CD14-positive monocyte (primary cell): ENCODE measurements at regions not wholly inside any gene's neighbourhood (a gene's known extent, or its start where the extent isn't known, plus 50 kb on each side); places are given as distances from the start of the nearest gene placed in this dataset.

Experiments used
- DNase-seq, 3 donors: peaks; one replicate each; pipeline ENCODE4 v3.0.0-alpha.2; 2011 to 2022
- H2AFZ ChIP-seq: 2 replicates; pipeline ENCODE4 v1.6.0; 2012; ENCODE audit warnings: mild to moderate bottlenecking, low read depth, low read length, inconsistent platforms; ENCODE audit not compliant: insufficient read depth, poor library complexity, severe bottlenecking
- H3K27ac ChIP-seq, 2 donors: 1 replicate in 1 of 2; 2 replicates in 1 of 2; pipeline ENCODE4 v1.5.1; 2012 to 2013; ENCODE audit warnings: low read length in 2 of 2, control low read depth in 1 of 2, inconsistent platforms in 1 of 2, low read depth in 1 of 2, mild to moderate bottlenecking in 1 of 2
- H3K27me3 ChIP-seq, 2 donors: one replicate each; pipeline versions ENCODE4 v1.6.0 to v1.6.1; 2011 to 2013; ENCODE audit warnings: low read length in 2 of 2; ENCODE audit not compliant: control insufficient read depth in 2 of 2, insufficient read depth in 2 of 2
- H3K36me3 ChIP-seq, 2 donors: replicated peaks in 1 of 2; 1 replicate in 1 of 2; 2 replicates in 1 of 2; pipeline versions ENCODE4 v1.5.1 to v1.6.1; 2012 to 2013; ENCODE audit warnings: low read length in 2 of 2, control low read depth in 1 of 2, inconsistent platforms in 1 of 2, mild to moderate bottlenecking in 1 of 2; ENCODE audit not compliant: insufficient read depth in 2 of 2, control insufficient read depth in 1 of 2
- H3K4me1 ChIP-seq, 2 donors: 1 replicate in 1 of 2; 2 replicates in 1 of 2; pipeline versions ENCODE4 v1.5.1 to v1.6.1; 2012 to 2013; ENCODE audit warnings: low read length in 2 of 2, control low read depth in 1 of 2, inconsistent platforms in 1 of 2, mild to moderate bottlenecking in 1 of 2, moderate library complexity in 1 of 2; ENCODE audit not compliant: insufficient read depth in 2 of 2, control insufficient read depth in 1 of 2
- H3K4me2 ChIP-seq: replicated peaks from 2 replicates; pipeline ENCODE3; 2012; ENCODE audit warnings: low read length, moderate library complexity, mild to moderate bottlenecking; ENCODE audit not compliant: poor library complexity, severe bottlenecking; ENCODE audit errors: extremely low read depth
- H3K4me3 ChIP-seq, 3 experiments: fragments of 200-600 bp in 1 of 3; sonication (generic) in 1 of 3; replicated peaks in 1 of 3; 1 replicate in 2 of 3; 2 replicates in 1 of 3; pipeline ENCODE4 v1.5.1; 2011 to 2013; ENCODE audit warnings: low read length in 3 of 3, mild to moderate bottlenecking in 3 of 3, control low read depth in 2 of 3, low read depth in 2 of 3, inconsistent platforms in 1 of 3, moderate library complexity in 1 of 3
- H3K79me2 ChIP-seq: 2 replicates; pipeline ENCODE4 v1.6.0; 2012; ENCODE audit warnings: mild to moderate bottlenecking, control low read depth, inconsistent platforms, low read length, moderate library complexity; ENCODE audit not compliant: insufficient read depth
- H3K9ac ChIP-seq: 2 replicates; pipeline ENCODE4 v1.6.0; 2017; ENCODE audit warnings: low read length, mild to moderate bottlenecking; ENCODE audit not compliant: insufficient read depth, poor library complexity, severe bottlenecking
- H3K9me3 ChIP-seq, 2 donors: replicated peaks in 1 of 2; 1 replicate in 1 of 2; 2 replicates in 1 of 2; pipeline versions ENCODE4 v1.5.1 to v1.6.1; 2012 to 2013; ENCODE audit warnings: low read length in 2 of 2, control low read depth in 1 of 2; ENCODE audit not compliant: control insufficient read depth in 1 of 2, insufficient read depth in 1 of 2
- H4K20me1 ChIP-seq: 2 replicates; pipeline ENCODE4 v1.6.0; 2012; ENCODE audit warnings: mild to moderate bottlenecking, low read length, control low read depth, moderate library complexity; ENCODE audit not compliant: insufficient read depth
- H3K27ac Mint-ChIP-seq, 7 donors: one replicate each; pipeline ENCODE4 v1.8.0; 2020; ENCODE audit warnings: mild to moderate bottlenecking in 7 of 7, mixed read lengths in 7 of 7, moderate library complexity in 6 of 7, inconsistent platforms in 2 of 7
- H3K27me3 Mint-ChIP-seq, 3 donors: one replicate each; pipeline ENCODE4 v1.8.0; 2021 to 2022; ENCODE audit warnings: low read depth in 3 of 3, mild to moderate bottlenecking in 3 of 3, mixed read lengths in 3 of 3, moderate library complexity in 3 of 3, inconsistent platforms in 1 of 3
- H3K36me3 Mint-ChIP-seq, 2 donors: one replicate each; pipeline ENCODE4 v1.8.0; 2020; ENCODE audit warnings: mixed read lengths in 2 of 2, inconsistent platforms in 1 of 2, mild to moderate bottlenecking in 1 of 2
- H3K4me1 Mint-ChIP-seq: one replicate; pipeline ENCODE4 v1.8.0; 2020; ENCODE audit warnings: mild to moderate bottlenecking, mixed read lengths
- H3K4me3 Mint-ChIP-seq, 2 donors: one replicate each; pipeline ENCODE4 v1.8.0; 2020; ENCODE audit warnings: mild to moderate bottlenecking in 2 of 2, mixed read lengths in 2 of 2, moderate library complexity in 1 of 2
- H3K9me3 Mint-ChIP-seq, 7 donors: one replicate each; pipeline ENCODE4 v1.8.0; 2020 to 2022; ENCODE audit warnings: mixed read lengths in 7 of 7, mild to moderate bottlenecking in 6 of 7, moderate library complexity in 6 of 7, inconsistent platforms in 2 of 7
- WGBS: methylation state at CpG from one replicate; pipeline ENCODE4 v1.1.5; 2013; ENCODE audit warnings: missing lambda C conversion rate; ENCODE audit not compliant: insufficient coverage; 5-methylcytosine and 5-hydroxymethylcytosine counted together
- intact Hi-C, 2 donors: fragments of 100-400 bp; cut with micrococcal nuclease; formaldehyde crosslinking; loops; one replicate each; pipeline versions ENCODE4 v1.15.0 to v1.15.1; 2023
- TF ChIP-seq, protein P1 (sequence below): fragments of 200-600 bp; IDR thresholded peaks from one replicate; pipeline ENCODE4 v1.8.0; 2022; ENCODE audit warnings: antibody characterized with exemption, mild to moderate bottlenecking

DNA sequence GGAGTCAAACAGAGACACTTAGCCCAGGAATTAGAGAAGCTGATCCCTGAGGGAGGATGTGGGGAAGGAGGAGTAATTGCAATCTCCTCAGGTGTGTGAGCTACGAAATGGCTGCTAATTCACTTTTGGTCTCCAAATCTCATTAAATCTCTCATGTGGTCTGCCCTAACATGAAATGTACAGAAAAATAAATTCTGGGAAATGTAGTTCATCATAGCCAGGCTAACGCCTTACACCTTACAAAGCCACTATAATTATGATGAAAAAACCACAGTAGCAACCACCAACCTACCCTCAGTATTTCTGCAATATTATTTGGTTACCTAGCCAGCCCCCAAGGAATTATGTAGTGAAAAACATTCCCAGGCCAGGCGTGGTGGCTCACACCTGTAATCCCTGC is 354.0 kb downstream of the TMEM167A start:
- no peak overlapping the region for H3K9ac ChIP-seq
- no peak overlapping the region for H3K4me2 ChIP-seq
- TF ChIP-seq, protein P1, sequence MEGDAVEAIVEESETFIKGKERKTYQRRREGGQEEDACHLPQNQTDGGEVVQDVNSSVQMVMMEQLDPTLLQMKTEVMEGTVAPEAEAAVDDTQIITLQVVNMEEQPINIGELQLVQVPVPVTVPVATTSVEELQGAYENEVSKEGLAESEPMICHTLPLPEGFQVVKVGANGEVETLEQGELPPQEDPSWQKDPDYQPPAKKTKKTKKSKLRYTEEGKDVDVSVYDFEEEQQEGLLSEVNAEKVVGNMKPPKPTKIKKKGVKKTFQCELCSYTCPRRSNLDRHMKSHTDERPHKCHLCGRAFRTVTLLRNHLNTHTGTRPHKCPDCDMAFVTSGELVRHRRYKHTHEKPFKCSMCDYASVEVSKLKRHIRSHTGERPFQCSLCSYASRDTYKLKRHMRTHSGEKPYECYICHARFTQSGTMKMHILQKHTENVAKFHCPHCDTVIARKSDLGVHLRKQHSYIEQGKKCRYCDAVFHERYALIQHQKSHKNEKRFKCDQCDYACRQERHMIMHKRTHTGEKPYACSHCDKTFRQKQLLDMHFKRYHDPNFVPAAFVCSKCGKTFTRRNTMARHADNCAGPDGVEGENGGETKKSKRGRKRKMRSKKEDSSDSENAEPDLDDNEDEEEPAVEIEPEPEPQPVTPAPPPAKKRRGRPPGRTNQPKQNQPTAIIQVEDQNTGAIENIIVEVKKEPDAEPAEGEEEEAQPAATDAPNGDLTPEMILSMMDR = no peak
- no peaks in the 10 kb centered on the region for H3K36me3 ChIP-seq
- no peaks in the 10 kb centered on the region for H3K79me2 ChIP-seq
- H3K9me3 ChIP-seq = no peaks in the 10 kb centered on the region
- no peaks in the 10 kb centered on the region for H4K20me1 ChIP-seq
- H3K27me3 ChIP-seq = no peaks in the 10 kb centered on the region
- DNase-seq = no peak
- H3K4me1 ChIP-seq = no peaks in the 10 kb centered on the region
- intact Hi-C loops = no loop called here
- no peak overlapping the region for H3K4me3 ChIP-seq
- peaks cover 2% of the 10 kb centered on the region for H3K4me1 Mint-ChIP-seq
- H3K27me3 Mint-ChIP-seq = peaks cover 0 to 1% (median 0%) of the 10 kb centered on the region in 3 donors
- no peak overlapping the region for H2AFZ ChIP-seq
- no peaks in the 10 kb centered on the region for H3K36me3 Mint-ChIP-seq
- no peak overlapping the region for H3K27ac ChIP-seq
- no peak overlapping the region for H3K27ac Mint-ChIP-seq
- 100% methylated on average over 1 of the region's 3 CpGs for WGBS
- peaks cover 3 to 19% (median 7%) of the 10 kb centered on the region in 7 donors for H3K9me3 Mint-ChIP-seq
- no peak overlapping the region for H3K4me3 Mint-ChIP-seq

DNA sequence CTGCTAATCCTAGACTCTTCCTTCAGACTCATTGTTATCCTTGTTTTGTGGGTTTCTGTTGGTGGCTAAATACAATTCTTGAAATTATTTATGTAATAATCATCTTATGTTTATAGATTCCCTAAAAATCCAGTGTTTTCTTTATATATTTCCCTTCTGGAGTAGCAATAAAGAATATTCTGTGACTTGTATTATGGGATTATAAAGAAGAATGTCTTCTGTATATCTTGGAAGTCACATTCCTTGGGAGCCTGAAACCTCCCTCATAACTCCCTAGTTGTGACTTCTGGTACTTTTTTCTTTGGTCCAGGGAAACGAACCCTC is 356.1 kb downstream of the TMEM167A start:
- Histone ChIP-seq H3K79me2 (no peaks in the 10 kb centered on the region), H3K27ac (no peak overlapping the region), H2AFZ (no peak overlapping the region), H3K4me2 (no peak overlapping the region), H3K27me3 (no peaks in the 10 kb centered on the region), H3K4me1 (no peaks in the 10 kb centered on the region), H4K20me1 (no peaks in the 10 kb centered on the region), H3K9me3 (no peaks in the 10 kb centered on the region), H3K4me3 (no peak overlapping the region), H3K36me3 (no peaks in the 10 kb centered on the region), H3K9ac (no peak overlapping the region)
- peaks cover 0 to 1% (median 0%) of the 10 kb centered on the region in 3 donors for H3K27me3 Mint-ChIP-seq
- H3K4me1 Mint-ChIP-seq = peaks cover 2% of the 10 kb centered on the region
- WGBS = no CpG with 5 or more reads among the region's 1 CpG
- H3K4me3 Mint-ChIP-seq = no peak overlapping the region
- peaks cover 0 to 18% (median 4%) of the 10 kb centered on the region in 7 donors for H3K9me3 Mint-ChIP-seq
- TF ChIP-seq, protein P1 = no peak
- no peak overlapping the region for H3K27ac Mint-ChIP-seq
- no peak for DNase-seq
- intact Hi-C loops = no loop called here
- no peaks in the 10 kb centered on the region for H3K36me3 Mint-ChIP-seq
